ENCODE measurements at regions not wholly inside any gene's neighbourhood (a gene's known extent, or its start where the extent isn't known, plus 50 kb on each side); places are given as distances from the start of the nearest gene placed in this dataset.

- 8% methylated on average over 1 of the region's 1 CpG for WGBS (ENCODE audit: low lambda C conversion rate)
- no peak for ATAC-seq
- no TSS peak for BruUV-seq (replicated peaks)
- intact Hi-C loops (cut with micrococcal nuclease; ENCODE audit: unreplicated experiment) (no loop called here), in situ Hi-C loops (cut with HindIII; ENCODE audit: extremely low pct_ligation_motif_present, low pct_unique_long_range_greater_than_20kb) (no loop called here)
- Histone ChIP-seq H3K27ac (ENCODE audit: extremely low read length, insufficient read depth, low read length) (no peak overlapping the region), H3K9ac (ENCODE audit: insufficient read depth, low read depth, low read length) (no peak overlapping the region), H3K79me2 (ENCODE audit: insufficient read depth, low read length) (no peaks in the 10 kb centered on the region), H3K4me1 (ENCODE audit: insufficient read depth, low read length) (no peaks in the 10 kb centered on the region), H3K4me3 (replicated peaks in 1 of 3; ENCODE audit: insufficient read depth in 1 of 3, low read depth in 2 of 3, low read length in 3 of 3) (no peak overlapping the region), H4K20me1 (ENCODE audit: insufficient read depth, low read length) (no peaks in the 10 kb centered on the region), H2AFZ (ENCODE audit: low read length) (no peak overlapping the region), H3K27me3 (ENCODE audit: control insufficient read depth in 1 of 2, insufficient read depth in 2 of 2, low read length in 2 of 2) (no peaks in the 10 kb centered on the region), H3K4me2 (ENCODE audit: low read depth, low read length) (no peak overlapping the region), H3K36me3 (replicated peaks in 1 of 2; ENCODE audit: control insufficient read depth in 1 of 2, insufficient read depth in 2 of 2, low read length in 2 of 2) (no peaks in the 10 kb centered on the region), H3K9me3 (ENCODE audit: low read length) (no peaks in the 10 kb centered on the region)
- no peak for TF ChIP-seq ADNP (CRISPR knock-in tag; IDR thresholded peaks at IDR 0.05)
- TF ChIP-seq NR2F6 (IDR thresholded peaks at IDR 0.05): no peak
- no peak for TF ChIP-seq NR2F6 (CRISPR knock-in tag; IDR thresholded peaks at IDR 0.05)
- TF ChIP-seq, protein P1, sequence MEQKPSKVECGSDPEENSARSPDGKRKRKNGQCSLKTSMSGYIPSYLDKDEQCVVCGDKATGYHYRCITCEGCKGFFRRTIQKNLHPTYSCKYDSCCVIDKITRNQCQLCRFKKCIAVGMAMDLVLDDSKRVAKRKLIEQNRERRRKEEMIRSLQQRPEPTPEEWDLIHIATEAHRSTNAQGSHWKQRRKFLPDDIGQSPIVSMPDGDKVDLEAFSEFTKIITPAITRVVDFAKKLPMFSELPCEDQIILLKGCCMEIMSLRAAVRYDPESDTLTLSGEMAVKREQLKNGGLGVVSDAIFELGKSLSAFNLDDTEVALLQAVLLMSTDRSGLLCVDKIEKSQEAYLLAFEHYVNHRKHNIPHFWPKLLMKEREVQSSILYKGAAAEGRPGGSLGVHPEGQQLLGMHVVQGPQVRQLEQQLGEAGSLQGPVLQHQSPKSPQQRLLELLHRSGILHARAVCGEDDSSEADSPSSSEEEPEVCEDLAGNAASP (CRISPR knock-in tag; IDR thresholded peaks at IDR 0.05; ENCODE audit: borderline replicate concordance): no peak
- no peak for TF ChIP-seq REPIN1 (CRISPR knock-in tag; IDR thresholded peaks at IDR 0.05; ENCODE audit: borderline replicate concordance, low read depth)
- no peak for TF ChIP-seq ZNF484 (CRISPR knock-in tag; IDR thresholded peaks at IDR 0.05; ENCODE audit: borderline replicate concordance, low read depth)
- no peak for TF ChIP-seq CERS6 (CRISPR knock-in tag; IDR thresholded peaks at IDR 0.05)
- TF ChIP-seq SKI (IDR thresholded peaks at IDR 0.05; ENCODE audit: partially characterized antibody): no peak
- TF ChIP-seq, protein P2, sequence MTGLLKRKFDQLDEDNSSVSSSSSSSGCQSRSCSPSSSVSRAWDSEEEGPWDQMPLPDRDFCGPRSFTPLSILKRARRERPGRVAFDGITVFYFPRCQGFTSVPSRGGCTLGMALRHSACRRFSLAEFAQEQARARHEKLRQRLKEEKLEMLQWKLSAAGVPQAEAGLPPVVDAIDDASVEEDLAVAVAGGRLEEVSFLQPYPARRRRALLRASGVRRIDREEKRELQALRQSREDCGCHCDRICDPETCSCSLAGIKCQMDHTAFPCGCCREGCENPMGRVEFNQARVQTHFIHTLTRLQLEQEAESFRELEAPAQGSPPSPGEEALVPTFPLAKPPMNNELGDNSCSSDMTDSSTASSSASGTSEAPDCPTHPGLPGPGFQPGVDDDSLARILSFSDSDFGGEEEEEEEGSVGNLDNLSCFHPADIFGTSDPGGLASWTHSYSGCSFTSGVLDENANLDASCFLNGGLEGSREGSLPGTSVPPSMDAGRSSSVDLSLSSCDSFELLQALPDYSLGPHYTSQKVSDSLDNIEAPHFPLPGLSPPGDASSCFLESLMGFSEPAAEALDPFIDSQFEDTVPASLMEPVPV (CRISPR knock-in tag; IDR thresholded peaks at IDR 0.05): no peak
- no peak for TF ChIP-seq ZSCAN22 (CRISPR knock-in tag; IDR thresholded peaks at IDR 0.05)
- TF ChIP-seq, protein P3, sequence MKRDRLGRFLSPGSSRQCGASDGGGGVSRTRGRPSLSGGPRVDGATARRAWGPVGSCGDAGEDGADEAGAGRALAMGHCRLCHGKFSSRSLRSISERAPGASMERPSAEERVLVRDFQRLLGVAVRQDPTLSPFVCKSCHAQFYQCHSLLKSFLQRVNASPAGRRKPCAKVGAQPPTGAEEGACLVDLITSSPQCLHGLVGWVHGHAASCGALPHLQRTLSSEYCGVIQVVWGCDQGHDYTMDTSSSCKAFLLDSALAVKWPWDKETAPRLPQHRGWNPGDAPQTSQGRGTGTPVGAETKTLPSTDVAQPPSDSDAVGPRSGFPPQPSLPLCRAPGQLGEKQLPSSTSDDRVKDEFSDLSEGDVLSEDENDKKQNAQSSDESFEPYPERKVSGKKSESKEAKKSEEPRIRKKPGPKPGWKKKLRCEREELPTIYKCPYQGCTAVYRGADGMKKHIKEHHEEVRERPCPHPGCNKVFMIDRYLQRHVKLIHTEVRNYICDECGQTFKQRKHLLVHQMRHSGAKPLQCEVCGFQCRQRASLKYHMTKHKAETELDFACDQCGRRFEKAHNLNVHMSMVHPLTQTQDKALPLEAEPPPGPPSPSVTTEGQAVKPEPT (CRISPR knock-in tag; IDR thresholded peaks at IDR 0.05; ENCODE audit: low read depth): no peak
- TF ChIP-seq ZNF773 (CRISPR knock-in tag; IDR thresholded peaks at IDR 0.05; ENCODE audit: borderline replicate concordance): no peak
- TF ChIP-seq ZNF383 (CRISPR knock-in tag; IDR thresholded peaks at IDR 0.05; ENCODE audit: borderline replicate concordance): no peak
- TF ChIP-seq, protein P4, sequence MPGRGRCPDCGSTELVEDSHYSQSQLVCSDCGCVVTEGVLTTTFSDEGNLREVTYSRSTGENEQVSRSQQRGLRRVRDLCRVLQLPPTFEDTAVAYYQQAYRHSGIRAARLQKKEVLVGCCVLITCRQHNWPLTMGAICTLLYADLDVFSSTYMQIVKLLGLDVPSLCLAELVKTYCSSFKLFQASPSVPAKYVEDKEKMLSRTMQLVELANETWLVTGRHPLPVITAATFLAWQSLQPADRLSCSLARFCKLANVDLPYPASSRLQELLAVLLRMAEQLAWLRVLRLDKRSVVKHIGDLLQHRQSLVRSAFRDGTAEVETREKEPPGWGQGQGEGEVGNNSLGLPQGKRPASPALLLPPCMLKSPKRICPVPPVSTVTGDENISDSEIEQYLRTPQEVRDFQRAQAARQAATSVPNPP (CRISPR knock-in tag; IDR thresholded peaks at IDR 0.05): no peak
- TF ChIP-seq NONO (IDR thresholded peaks at IDR 0.05): no peak
- no peak for TF ChIP-seq NONO (CRISPR knock-in tag; conservative IDR thresholded peaks at IDR 0.05)
- TF ChIP-seq ZNF512 (CRISPR knock-in tag; IDR thresholded peaks at IDR 0.05): no peak
- no peak for TF ChIP-seq ZNF672 (CRISPR knock-in tag; IDR thresholded peaks at IDR 0.05)
- TF ChIP-seq NFATC3 (CRISPR knock-in tag; IDR thresholded peaks at IDR 0.05): no peak
- no peak for DNase-seq (ENCODE audit: low spot score)
- CTCF ChIA-PET (ENCODE audit: low intra/inter-chr PET ratio, low total read pairs): no interaction called here
- no peak for FAIRE-seq
- POLR2A ChIA-PET: no interaction called here
Observed at GRCh38 chr14:39853441-39853840, 421.2 kb upstream of the FBXO33 start.

Data from HepG2 (cell line).